Eye (tissue), 1 donor: ENCODE measurements at regions not wholly inside any gene's neighbourhood (a gene's known extent, or its start where the extent isn't known, plus 50 kb on each side); places are given as distances from the start of the nearest gene placed in this dataset.
"Not testable (repeated sequence)": the region's sequence is repeated elsewhere in the genome, so short reads cannot be mapped to it uniquely, and the experiment has no call there.

Experiments used
- DNase-seq: peaks from one replicate; pipeline ENCODE4 v3.0.0-alpha.2; 2015

GRCh38 chr12:97616946-97617345, 154.3 kb downstream of the RMST start:
- DNase-seq = no peak

DNA sequence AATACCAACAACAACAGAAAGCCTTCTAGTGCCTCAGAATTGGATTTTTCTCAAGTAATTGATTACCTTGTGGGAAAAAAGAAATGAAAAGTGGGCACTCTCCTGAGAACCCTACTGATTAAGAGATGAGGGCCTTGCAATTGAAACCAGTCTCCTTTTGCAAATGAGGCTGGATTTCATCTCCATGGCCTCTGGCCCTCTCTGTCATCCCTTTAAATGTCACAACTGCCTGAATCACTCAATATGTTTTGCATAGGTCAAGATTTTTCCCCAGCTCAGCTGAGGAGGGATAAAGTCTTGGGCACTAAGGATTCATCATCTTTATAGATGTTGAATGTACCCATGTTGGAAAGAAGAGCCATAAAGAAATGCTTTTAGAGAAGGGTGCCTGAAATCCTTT, 166.4 kb downstream of the RMST start:
- DNase-seq = no peak

- no peak for DNase-seq
These were observed 166.8 kb downstream of the RMST start for GRCh38 chr12:97629382-97629781.

- no peak for DNase-seq
These were observed 167.8 kb downstream of the RMST start for GRCh38 chr12:97630356-97630755.

- no peak for DNase-seq
These were observed 168.3 kb downstream of the RMST start for GRCh38 chr12:97630875-97631274.

- DNase-seq = peak; percentile 64
These were observed 175.2 kb downstream of the RMST start for GRCh38 chr12:97637770-97638169.

GRCh38 chr12:97638739-97639138, 176.1 kb downstream of the RMST start:
- DNase-seq = no peak

GRCh38 chr12:97639702-97640101, 177.1 kb downstream of the RMST start:
- DNase-seq = no peak

GRCh38 chr12:97640826-97641225, 178.2 kb downstream of the RMST start:
- DNase-seq = no peak

GRCh38 chr12:97642911-97643310, 180.3 kb downstream of the RMST start:
- DNase-seq = no peak

- no peak for DNase-seq
These were observed 181.3 kb downstream of the RMST start for GRCh38 chr12:97643924-97644323.

DNA sequence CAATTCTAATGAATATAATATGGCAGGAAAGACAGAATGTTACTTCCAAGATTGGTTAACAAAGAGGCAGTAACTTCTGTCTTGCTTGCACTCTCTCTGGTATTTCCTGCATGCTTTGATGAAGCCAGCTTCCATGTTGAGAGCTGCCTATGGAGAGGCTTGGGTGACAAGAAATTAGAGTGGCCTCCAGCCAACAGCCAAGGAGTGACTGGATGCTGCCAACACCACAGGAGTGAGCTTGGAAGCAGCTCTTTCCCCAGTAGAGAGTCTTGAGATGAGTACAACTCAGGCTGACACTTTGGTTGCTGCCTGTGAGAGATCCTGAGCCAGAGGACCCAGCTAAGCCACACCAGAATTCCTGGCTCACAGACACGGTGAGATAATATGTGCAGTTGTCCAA, 183.1 kb downstream of the RMST start:
- no peak for DNase-seq

DNA sequence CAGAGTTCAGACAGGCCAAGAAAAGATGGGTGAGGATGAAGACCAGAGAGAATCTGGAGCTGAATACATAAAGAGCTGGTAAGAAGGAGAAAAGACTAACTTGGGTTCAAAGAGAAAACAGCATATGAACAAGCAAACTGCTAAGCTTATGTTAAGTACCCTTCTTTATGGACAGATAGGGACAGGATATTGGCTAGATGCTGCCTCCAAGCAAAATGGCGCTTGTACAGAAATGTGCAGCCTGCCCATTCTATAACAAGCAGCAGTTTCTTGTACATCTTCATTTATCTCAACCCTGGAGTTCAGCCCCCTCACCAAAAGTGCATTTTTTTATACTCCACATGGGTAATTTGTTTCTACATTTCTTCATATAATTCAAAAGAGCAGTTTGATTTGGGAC, 184.5 kb downstream of the RMST start:
- no peak for DNase-seq

DNA sequence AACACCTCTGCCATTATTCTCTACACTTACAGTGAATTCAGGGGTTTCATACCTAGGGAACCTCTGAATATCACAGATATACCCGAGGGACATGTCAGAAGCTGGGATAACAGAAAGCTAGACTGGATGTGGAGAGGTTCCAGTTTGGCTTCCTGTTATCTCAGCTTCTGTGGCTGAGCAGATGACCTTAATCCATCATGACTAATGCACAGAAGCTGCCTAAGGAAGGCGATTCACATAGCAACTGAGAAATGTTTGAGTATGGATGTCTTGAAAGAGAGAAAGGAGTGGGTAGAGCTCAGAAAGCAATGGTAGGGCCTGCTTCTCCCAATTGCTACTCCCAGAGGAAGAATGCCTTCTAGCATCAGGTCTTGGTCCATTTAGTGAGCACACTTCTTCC, 187.6 kb downstream of the RMST start:
- DNase-seq = peak; percentile 54

DNA sequence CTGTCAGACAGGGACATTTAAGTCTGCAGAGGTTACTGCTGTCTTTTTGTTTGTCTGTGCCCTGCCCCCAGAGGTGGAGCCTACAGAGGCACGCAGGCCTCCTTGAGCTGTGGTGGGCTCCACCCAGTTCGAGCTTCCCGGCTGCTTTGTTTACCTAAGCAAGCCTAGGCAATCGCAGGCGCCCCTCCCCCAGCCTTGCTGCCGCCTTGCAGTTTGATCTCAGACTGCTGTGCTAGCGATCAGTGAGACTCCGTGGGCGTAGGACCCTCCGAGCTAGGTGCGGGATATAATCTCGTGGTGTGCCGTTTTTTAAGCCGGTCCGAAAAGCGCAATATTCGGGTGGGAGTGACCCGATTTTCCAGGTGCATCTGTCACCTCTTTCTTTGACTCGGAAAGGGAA, 193.9 kb downstream of the RMST start:
- DNase-seq = not testable (repeated sequence)

DNA sequence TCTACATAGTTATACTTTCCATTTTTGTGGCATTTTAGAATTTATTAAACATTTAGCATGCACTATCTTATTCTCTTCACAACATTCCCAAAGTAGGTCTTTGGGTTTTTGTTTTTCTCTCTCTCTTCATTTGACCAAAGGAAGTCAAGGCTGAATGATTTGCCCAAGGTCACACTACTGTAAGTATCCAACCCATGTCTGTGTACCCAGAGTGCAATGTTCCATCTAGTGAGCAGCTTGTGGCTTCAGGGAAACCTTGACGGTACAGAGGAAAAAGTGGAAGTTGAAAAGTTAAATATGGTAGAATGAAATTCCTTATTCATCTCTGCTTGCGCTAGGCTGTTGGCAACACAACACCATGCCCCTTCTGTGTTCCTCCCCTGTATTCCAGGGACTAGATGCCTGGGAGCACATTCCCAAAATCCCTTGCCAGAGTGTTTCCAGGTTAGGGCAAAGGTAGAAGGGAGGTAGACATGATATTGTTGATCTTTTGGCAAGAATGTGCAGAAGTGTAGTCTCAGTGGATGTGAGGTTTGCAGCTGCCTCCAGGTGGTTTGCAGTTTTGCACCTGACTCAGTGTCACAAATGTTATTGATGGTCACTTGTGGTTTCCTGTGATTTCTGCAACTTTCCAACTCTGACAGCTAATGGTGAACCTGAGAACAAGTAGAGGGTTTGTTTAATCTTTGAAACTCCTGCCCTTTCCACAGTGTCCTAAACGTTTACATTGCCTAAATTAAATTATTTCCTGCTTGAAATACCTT, 196.7 kb downstream of the RMST start:
- DNase-seq = no peak

DNA sequence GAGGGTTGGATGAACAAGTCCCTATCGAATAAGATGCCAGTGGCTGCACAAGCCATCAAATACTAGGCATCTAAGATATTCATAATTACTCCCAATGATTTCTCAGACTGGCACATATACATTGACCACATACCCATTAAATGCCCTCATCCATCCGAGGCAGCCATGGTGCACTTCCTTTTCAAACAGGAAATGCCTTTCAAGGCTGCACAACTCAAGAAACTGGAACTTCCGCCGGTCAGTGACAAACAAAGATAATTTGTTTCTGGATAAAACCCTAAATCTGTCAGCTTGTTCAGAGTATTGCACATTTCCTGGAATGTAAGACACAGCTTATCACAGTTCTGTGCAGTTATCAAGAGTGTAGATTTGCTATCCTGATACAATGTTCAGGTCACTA, 203.7 kb downstream of the RMST start:
- no peak for DNase-seq

DNA sequence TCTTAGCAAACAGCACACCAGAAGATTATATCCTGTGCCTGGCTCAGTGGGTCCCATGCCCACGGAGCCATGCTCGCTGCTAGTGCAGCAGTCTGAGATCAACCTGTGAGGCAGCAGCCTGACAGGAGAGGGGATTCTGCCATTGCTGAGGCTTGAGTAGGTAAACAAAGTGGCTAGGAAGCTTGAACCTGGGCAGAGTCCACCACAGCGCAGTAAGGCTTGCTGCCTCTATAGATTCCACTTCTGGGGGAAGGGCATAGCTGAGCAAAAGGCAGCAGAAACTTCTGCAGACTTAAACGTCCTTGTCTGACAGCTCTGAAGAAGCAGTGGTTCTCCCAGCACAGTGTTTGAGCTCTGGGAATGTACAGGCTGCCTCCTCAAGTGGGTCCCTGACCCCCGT, 210.3 kb downstream of the RMST start:
- DNase-seq = no peak

DNA sequence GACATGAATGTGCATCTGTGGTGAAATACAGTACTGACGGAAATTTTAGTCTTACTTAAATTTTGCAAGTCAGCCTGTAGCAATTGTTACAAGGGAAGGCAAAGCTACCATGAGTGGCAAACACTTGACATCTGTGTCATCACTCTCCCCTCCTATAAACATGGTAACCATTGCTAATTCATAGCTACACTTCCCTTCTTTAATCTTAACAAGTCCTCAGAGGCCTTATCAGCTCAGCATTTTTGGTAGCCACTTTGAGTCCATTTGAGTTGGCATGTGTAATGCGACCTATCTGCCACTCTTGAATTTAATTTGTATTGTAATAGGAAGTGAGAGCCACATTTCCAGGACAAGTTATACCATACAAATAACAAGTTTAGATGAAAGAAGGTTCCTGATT, 218.1 kb downstream of the RMST start:
- no peak for DNase-seq

DNA sequence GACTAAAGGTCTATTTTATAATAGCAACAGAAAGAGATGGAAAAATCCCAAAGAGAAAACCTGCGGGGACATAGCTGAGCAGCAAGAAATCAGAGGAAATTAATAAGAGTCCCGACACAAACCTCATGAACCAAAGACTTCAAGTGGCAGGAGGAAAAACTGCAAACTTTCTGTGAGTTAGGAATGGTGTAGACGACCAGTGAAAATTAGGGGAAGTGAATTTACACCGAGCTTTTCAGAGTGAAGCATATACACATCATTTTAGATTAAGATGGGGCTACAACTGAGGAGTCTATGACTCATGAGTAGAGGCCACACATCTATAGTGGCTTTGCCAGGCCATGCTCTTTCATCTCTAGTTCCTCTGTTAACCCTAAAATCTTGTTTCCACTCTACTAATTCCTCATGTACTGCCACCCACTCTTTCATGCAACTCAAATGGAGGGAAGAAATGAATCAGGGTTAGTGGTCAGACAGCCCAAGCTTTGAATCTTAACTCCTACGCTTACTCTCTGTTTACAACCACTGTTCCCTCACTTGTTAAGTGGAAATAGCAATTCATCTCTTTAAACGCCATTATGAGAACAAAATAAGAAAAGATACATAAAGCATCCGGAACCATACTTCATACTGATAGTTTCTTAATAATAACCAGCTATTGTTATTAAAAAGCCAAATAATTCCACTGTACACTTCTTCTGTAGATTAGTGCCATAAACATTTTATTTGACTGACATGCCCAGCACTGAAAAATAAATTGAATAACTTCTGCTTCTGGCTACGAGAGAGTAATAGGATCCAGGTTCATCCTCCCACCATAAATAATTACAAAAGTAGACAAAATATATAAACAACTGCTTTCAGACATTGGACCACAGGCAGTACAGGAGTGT, 219.3 kb downstream of the RMST start:
- DNase-seq = no peak

- DNase-seq = no peak
These were observed 222.8 kb downstream of the RMST start for GRCh38 chr12:97685360-97685759.

GRCh38 chr12:97701901-97702300, 239.3 kb downstream of the RMST start:
- DNase-seq = no peak

DNA sequence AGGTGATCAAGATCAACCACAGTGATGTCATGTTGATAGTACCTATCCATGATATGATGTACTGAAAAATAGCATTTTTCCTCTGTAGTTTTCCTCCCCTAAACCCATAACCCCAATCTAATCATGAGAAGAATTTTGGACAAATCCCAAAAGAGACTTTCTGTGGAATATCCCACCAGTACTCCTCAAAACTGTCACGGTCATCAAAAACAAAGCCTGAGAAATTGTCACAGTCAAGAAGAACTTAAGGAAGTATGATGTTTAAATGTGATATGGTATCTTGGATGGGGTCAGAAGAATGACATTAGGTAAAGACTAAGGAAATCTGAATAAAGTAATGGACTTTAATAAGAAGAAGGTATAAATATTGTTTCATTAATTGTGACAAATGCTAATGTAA, 248.8 kb downstream of the RMST start:
- DNase-seq = no peak

DNA sequence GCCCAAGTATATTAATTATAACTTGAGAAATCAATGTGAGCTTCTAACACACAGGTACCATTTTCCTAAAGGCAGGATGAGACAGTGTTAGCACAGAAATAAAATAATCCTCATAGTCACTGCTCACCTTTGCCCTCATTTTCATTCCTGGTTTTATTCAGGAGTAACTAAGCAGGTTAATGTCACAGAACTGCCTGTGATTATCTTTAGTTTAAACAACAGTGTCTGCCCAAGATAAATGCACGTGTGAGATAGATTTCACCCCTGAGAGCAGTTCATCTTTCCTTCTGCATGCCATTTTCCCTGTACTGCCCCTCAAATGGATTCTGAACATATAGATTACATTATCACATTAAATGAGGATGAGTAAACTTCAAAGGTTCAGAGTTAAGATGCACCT, 250.7 kb downstream of the RMST start:
- no peak for DNase-seq
